HG02642 (cell line): ENCODE measurements at regions not wholly inside any gene's neighbourhood (a gene's known extent, or its start where the extent isn't known, plus 50 kb on each side); places are given as distances from the start of the nearest gene placed in this dataset.
"Not testable (repeated sequence)": the region's sequence is repeated elsewhere in the genome, so short reads cannot be mapped to it uniquely, and the experiment has no call there.

Source experiments
- ATAC-seq: cut with Tn5 transposase; IDR thresholded peaks from one replicate; pipeline ENCODE4 v1.9.1; 2021; ENCODE audit warnings: mild to moderate bottlenecking; ENCODE audit not compliant: unreplicated experiment, poor library complexity

- no peak for ATAC-seq
Measured at GRCh38 chr5:104128348-104128747, 565.8 kb upstream of the NUDT12 start.

GRCh38 chr5:104126980-104127379 is 564.4 kb upstream of the NUDT12 start:
- no peak for ATAC-seq

- no peak for ATAC-seq
Measured at GRCh38 chr5:104119529-104119928, 556.9 kb upstream of the NUDT12 start.

- no peak for ATAC-seq
Measured at GRCh38 chr5:104111632-104112031, 549.0 kb upstream of the NUDT12 start.

GRCh38 chr5:104096451-104096850 is 533.9 kb upstream of the NUDT12 start:
- no peak for ATAC-seq

- ATAC-seq: no peak
Measured at GRCh38 chr5:104095527-104095926, 532.9 kb upstream of the NUDT12 start.

- ATAC-seq: no peak
Measured at GRCh38 chr5:104088876-104089778, 526.5 kb upstream of the NUDT12 start.

GRCh38 chr5:104084896-104085295 is 522.3 kb upstream of the NUDT12 start:
- ATAC-seq: no peak

GRCh38 chr5:104082754-104083153 is 520.2 kb upstream of the NUDT12 start:
- ATAC-seq: no peak

- ATAC-seq: no peak
Measured at GRCh38 chr5:104081232-104081631, 518.6 kb upstream of the NUDT12 start.

GRCh38 chr5:104080646-104081175 is 518.1 kb upstream of the NUDT12 start:
- ATAC-seq: no peak

GRCh38 chr5:104079861-104080645 is 517.5 kb upstream of the NUDT12 start:
- ATAC-seq: not testable (repeated sequence)

GRCh38 chr5:104071887-104072286 is 509.3 kb upstream of the NUDT12 start:
- ATAC-seq: no peak

- no peak for ATAC-seq
Measured at GRCh38 chr5:104062621-104063377, 500.2 kb upstream of the NUDT12 start.

GRCh38 chr5:104061707-104062106 is 499.1 kb upstream of the NUDT12 start:
- no peak for ATAC-seq

- ATAC-seq: no peak
Measured at GRCh38 chr5:104053353-104053649, 490.7 kb upstream of the NUDT12 start.

- ATAC-seq: no peak
Measured at GRCh38 chr5:104052558-104053352, 490.2 kb upstream of the NUDT12 start.

GRCh38 chr5:104050436-104050835 is 487.8 kb upstream of the NUDT12 start:
- ATAC-seq: no peak

GRCh38 chr5:104049752-104050151 is 487.2 kb upstream of the NUDT12 start:
- ATAC-seq: no peak

- ATAC-seq: no peak
Measured at GRCh38 chr5:104048231-104048630, 485.6 kb upstream of the NUDT12 start.
